A549 (cell line): ENCODE measurements at regions not wholly inside any gene's neighbourhood (a gene's known extent, or its start where the extent isn't known, plus 50 kb on each side); places are given as distances from the start of the nearest gene placed in this dataset.

Experiments used
- POLR2A ChIP-seq: IDR thresholded peaks from 2 replicates; pipeline ENCODE4 v1.6.1; 2012; ENCODE audit warnings: mild to moderate bottlenecking, low read length
- RAD21 ChIP-seq, 2 experiments: fragments of >200 bp in 1 of 2; sonication (Bioruptor Twin) in 1 of 2; formaldehyde crosslinking in 1 of 2; IDR thresholded peaks in 1 of 2; conservative IDR thresholded peaks in 1 of 2; 2 replicates in 1 of 2; 3 replicates in 1 of 2; pipeline ENCODE4 v1.6.1; 2012 to 2018; ENCODE audit warnings: inconsistent platforms in 1 of 2
- SMC3 ChIP-seq: fragments of >200 bp; sonication (Bioruptor Twin); formaldehyde crosslinking; IDR thresholded peaks from 3 replicates; pipeline ENCODE4 v1.6.1; 2018; ENCODE audit warnings: inconsistent platforms
- ZC3H11A ChIP-seq: fragments of 450-650 bp; IDR thresholded peaks from 2 replicates; pipeline ENCODE4 v1.6.1; 2014; ENCODE audit warnings: antibody characterized with exemption, mild to moderate bottlenecking
- TF ChIP-seq, protein P1 (sequence below): fragments of >200 bp; sonication (Bioruptor Twin); formaldehyde crosslinking; IDR thresholded peaks from 3 replicates; pipeline ENCODE4 v1.5.1; 2016

DNA sequence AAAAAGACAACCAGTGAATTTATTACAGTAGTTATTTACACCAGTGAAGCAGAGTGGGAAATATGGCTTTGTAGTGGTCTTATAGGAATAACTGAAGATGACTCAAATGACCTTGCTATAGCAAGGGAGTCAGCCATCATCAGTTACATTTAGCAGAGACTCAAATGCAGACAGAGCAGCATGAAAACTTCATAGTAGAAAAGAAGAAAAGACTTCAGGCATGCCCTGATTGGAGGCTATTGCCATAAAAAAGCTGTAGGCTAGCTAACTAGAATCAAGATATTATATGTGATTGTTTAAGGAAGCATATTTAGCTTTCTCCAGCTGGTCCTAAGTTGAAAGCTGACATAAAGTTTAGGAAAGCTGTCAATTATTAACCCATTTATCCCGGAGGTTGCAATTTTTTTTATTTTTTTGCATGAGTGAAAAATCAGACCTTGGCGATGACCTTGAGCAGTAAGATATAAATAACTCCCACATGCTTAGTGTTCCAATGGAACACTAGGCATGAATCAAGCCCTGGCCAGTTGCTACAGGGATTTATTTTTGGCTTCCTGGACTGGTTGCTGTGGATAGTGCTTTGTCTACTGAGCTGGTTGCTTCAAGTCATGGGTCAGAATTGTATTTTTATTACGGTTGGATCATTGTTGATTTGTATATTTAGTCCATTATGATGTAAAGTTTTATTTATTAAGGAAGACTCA is 675.6 kb upstream of the VRK2 start:
- TF ChIP-seq SMC3 (no peak), ZC3H11A (no peak), POLR2A (no peak), RAD21 (conservative IDR thresholded peaks at IDR 0.05 in 1 of 2, IDR thresholded peaks at IDR 0.05 in 1 of 2) (no peak)
- TF ChIP-seq, protein P1, sequence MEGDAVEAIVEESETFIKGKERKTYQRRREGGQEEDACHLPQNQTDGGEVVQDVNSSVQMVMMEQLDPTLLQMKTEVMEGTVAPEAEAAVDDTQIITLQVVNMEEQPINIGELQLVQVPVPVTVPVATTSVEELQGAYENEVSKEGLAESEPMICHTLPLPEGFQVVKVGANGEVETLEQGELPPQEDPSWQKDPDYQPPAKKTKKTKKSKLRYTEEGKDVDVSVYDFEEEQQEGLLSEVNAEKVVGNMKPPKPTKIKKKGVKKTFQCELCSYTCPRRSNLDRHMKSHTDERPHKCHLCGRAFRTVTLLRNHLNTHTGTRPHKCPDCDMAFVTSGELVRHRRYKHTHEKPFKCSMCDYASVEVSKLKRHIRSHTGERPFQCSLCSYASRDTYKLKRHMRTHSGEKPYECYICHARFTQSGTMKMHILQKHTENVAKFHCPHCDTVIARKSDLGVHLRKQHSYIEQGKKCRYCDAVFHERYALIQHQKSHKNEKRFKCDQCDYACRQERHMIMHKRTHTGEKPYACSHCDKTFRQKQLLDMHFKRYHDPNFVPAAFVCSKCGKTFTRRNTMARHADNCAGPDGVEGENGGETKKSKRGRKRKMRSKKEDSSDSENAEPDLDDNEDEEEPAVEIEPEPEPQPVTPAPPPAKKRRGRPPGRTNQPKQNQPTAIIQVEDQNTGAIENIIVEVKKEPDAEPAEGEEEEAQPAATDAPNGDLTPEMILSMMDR: no peak
